K562 (cell line): ENCODE measurements at regions not wholly inside any gene's neighbourhood (a gene's known extent, or its start where the extent isn't known, plus 50 kb on each side); places are given as distances from the start of the nearest gene placed in this dataset.

Source experiments
- HDAC1 ChIP-seq, 2 experiments: fragments of 450-650 bp; IDR thresholded peaks; 2 replicates each; pipeline ENCODE4 v1.6.1; 2016 to 2017; ENCODE audit warnings: inconsistent platforms in 1 of 2, mild to moderate bottlenecking in 1 of 2, moderate library complexity in 1 of 2
- HNRNPUL1 ChIP-seq: fragments of 200-400 bp; formaldehyde crosslinking; IDR thresholded peaks from 2 replicates; pipeline ENCODE4 v1.6.1; 2017; ENCODE audit warnings: low read length
- KLF13 ChIP-seq: fragments of 450-650 bp; IDR thresholded peaks from 2 replicates; pipeline ENCODE4 v1.6.1; 2016; ENCODE audit warnings: missing genetic modification characterization, low read depth, mild to moderate bottlenecking, missing compliant biosample characterization, moderate library complexity, borderline replicate concordance
- RAD21 ChIP-seq, 2 experiments: fragments of 250-450 bp in 1 of 2; fragments of 450-650 bp in 1 of 2; sonication (Bioruptor Pico) in 1 of 2; formaldehyde crosslinking in 1 of 2; IDR thresholded peaks in 1 of 2; conservative IDR thresholded peaks in 1 of 2; 2 replicates each; pipeline versions ENCODE4 v1.4.0 to v1.8.0; 2020 to 2022; ENCODE audit warnings: mild to moderate bottlenecking in 2 of 2, moderate library complexity in 1 of 2
- RBM34 ChIP-seq: fragments of 200-400 bp; formaldehyde crosslinking; IDR thresholded peaks from 2 replicates; pipeline ENCODE4 v1.6.1; 2018; ENCODE audit warnings: low read length, borderline replicate concordance; ENCODE audit not compliant: insufficient read depth
- TAF1 ChIP-seq: IDR thresholded peaks from 2 replicates; pipeline ENCODE4 v1.6.1; 2011; ENCODE audit warnings: mild to moderate bottlenecking, low read length, moderate library complexity; ENCODE audit not compliant: insufficient read depth, control insufficient read depth, severe bottlenecking; ENCODE audit errors: extremely low read depth
- ZNF239 ChIP-seq: fragments of 250-450 bp; sonication (Bioruptor Pico); IDR thresholded peaks from 2 replicates; pipeline ENCODE4 v1.4.0; 2020; ENCODE audit warnings: mild to moderate bottlenecking
- ZNF586 ChIP-seq: fragments of 450-650 bp; formaldehyde crosslinking; conservative IDR thresholded peaks from 2 replicates; pipeline ENCODE4 v1.4.0; 2020; ENCODE audit warnings: mild to moderate bottlenecking, moderate library complexity
- TF ChIP-seq, protein P1 (sequence below): IDR thresholded peaks from 2 replicates; pipeline ENCODE4 v1.6.1; 2011; ENCODE audit not compliant: insufficient read length; ENCODE audit errors: extremely low read depth
- TF ChIP-seq, protein P2 (sequence below): fragments of 450-650 bp; IDR thresholded peaks from 2 replicates; pipeline ENCODE4 v1.6.1; 2017; ENCODE audit warnings: antibody characterized with exemption, mild to moderate bottlenecking
- TF ChIP-seq, protein P3 (sequence below), 3 experiments: IDR thresholded peaks in 2 of 3; conservative IDR thresholded peaks in 1 of 3; 2 replicates each; pipeline ENCODE4 v1.5.1; 2011 to 2012; ENCODE audit warnings: low read length in 3 of 3, mild to moderate bottlenecking in 3 of 3, control low read depth in 2 of 3, improper control_type of control experiment in 1 of 3, inconsistent platforms in 1 of 3, low read depth in 1 of 3, mixed read lengths in 1 of 3, moderate library complexity in 1 of 3; ENCODE audit not compliant: insufficient read depth in 2 of 3
- TF ChIP-seq, protein P4 (sequence below): fragments of 450-650 bp; IDR thresholded peaks from 2 replicates; pipeline ENCODE4 v1.6.1; 2016; ENCODE audit warnings: antibody characterized with exemption

DNA sequence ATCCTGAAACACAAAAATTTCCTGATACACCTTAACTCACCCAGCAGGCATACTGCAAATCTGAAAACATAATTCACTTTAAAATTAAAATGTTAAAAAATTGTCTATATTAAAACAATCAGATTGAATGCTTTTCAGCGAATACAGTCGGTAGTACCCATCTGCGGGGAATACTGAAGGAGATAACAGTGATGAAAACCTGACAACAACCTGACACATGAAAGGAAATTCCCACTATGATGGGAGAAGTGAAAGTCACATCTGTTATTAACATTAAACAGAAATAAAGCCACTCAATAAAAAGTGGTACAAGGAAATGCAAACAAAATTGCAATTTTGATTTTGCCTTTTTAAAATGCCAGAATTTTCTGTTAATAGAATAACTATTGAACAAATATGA lies 448.0 kb upstream of the SEMA3A start:
- no peak for TF ChIP-seq ZNF586 (CRISPR knock-in tag)
- no peak for TF ChIP-seq ZNF239
- no peak for TF ChIP-seq TAF1
- TF ChIP-seq, protein P1, sequence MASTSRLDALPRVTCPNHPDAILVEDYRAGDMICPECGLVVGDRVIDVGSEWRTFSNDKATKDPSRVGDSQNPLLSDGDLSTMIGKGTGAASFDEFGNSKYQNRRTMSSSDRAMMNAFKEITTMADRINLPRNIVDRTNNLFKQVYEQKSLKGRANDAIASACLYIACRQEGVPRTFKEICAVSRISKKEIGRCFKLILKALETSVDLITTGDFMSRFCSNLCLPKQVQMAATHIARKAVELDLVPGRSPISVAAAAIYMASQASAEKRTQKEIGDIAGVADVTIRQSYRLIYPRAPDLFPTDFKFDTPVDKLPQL, result no peak
- TF ChIP-seq, protein P2, sequence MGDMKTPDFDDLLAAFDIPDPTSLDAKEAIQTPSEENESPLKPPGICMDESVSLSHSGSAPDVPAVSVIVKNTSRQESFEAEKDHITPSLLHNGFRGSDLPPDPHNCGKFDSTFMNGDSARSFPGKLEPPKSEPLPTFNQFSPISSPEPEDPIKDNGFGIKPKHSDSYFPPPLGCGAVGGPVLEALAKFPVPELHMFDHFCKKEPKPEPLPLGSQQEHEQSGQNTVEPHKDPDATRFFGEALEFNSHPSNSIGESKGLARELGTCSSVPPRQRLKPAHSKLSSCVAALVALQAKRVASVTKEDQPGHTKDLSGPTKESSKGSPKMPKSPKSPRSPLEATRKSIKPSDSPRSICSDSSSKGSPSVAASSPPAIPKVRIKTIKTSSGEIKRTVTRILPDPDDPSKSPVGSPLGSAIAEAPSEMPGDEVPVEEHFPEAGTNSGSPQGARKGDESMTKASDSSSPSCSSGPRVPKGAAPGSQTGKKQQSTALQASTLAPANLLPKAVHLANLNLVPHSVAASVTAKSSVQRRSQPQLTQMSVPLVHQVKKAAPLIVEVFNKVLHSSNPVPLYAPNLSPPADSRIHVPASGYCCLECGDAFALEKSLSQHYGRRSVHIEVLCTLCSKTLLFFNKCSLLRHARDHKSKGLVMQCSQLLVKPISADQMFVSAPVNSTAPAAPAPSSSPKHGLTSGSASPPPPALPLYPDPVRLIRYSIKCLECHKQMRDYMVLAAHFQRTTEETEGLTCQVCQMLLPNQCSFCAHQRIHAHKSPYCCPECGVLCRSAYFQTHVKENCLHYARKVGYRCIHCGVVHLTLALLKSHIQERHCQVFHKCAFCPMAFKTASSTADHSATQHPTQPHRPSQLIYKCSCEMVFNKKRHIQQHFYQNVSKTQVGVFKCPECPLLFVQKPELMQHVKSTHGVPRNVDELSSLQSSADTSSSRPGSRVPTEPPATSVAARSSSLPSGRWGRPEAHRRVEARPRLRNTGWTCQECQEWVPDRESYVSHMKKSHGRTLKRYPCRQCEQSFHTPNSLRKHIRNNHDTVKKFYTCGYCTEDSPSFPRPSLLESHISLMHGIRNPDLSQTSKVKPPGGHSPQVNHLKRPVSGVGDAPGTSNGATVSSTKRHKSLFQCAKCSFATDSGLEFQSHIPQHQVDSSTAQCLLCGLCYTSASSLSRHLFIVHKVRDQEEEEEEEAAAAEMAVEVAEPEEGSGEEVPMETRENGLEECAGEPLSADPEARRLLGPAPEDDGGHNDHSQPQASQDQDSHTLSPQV, result no peak
- TF ChIP-seq HNRNPUL1, result no peak
- TF ChIP-seq, protein P3, sequence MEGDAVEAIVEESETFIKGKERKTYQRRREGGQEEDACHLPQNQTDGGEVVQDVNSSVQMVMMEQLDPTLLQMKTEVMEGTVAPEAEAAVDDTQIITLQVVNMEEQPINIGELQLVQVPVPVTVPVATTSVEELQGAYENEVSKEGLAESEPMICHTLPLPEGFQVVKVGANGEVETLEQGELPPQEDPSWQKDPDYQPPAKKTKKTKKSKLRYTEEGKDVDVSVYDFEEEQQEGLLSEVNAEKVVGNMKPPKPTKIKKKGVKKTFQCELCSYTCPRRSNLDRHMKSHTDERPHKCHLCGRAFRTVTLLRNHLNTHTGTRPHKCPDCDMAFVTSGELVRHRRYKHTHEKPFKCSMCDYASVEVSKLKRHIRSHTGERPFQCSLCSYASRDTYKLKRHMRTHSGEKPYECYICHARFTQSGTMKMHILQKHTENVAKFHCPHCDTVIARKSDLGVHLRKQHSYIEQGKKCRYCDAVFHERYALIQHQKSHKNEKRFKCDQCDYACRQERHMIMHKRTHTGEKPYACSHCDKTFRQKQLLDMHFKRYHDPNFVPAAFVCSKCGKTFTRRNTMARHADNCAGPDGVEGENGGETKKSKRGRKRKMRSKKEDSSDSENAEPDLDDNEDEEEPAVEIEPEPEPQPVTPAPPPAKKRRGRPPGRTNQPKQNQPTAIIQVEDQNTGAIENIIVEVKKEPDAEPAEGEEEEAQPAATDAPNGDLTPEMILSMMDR (IDR thresholded peaks at IDR 0.05 in 2 of 3, conservative IDR thresholded peaks at IDR 0.05 in 1 of 3; ENCODE audit: insufficient read depth in 2 of 3, low read depth in 1 of 3, low read length in 3 of 3), result no peak
- TF ChIP-seq KLF13 (tag), result no peak
- TF ChIP-seq RBM34, result no peak
- TF ChIP-seq, protein P4, sequence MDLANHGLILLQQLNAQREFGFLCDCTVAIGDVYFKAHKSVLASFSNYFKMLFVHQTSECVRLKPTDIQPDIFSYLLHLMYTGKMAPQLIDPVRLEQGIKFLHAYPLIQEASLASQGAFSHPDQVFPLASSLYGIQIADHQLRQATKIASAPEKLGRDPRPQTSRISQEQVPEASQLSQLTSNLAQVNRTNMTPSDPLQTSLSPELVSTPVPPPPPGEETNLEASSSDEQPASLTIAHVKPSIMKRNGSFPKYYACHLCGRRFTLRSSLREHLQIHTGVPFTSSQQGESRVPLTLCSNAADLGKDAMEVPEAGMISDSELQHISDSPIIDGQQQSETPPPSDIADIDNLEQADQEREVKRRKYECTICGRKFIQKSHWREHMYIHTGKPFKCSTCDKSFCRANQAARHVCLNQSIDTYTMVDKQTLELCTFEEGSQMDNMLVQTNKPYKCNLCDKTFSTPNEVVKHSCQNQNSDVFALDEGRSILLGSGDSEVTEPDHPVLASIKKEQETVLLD, result no peak
- no peak for TF ChIP-seq HDAC1 (IDR thresholded peaks at IDR 0.05)
- no peak for TF ChIP-seq RAD21 (CRISPR knock-in tag; conservative IDR thresholded peaks at IDR 0.05 in 1 of 2, IDR thresholded peaks at IDR 0.05 in 1 of 2)
